Brain microvascular endothelial cell (primary cell): ENCODE measurements at regions not wholly inside any gene's neighbourhood (a gene's known extent, or its start where the extent isn't known, plus 50 kb on each side); places are given as distances from the start of the nearest gene placed in this dataset.

ENCODE experiments used
- DNase-seq: peaks from one replicate; pipeline ENCODE4 v3.0.0-alpha.2; 2020
- H3K27ac ChIP-seq: fragments of 250-450 bp; sonication (Bioruptor Pico); 2 replicates; pipeline ENCODE4 v1.5.1; 2020; ENCODE audit warnings: mild to moderate bottlenecking, moderate library complexity
- H3K27me3 ChIP-seq: fragments of 250-450 bp; sonication (Bioruptor Pico); replicated peaks from 2 replicates; pipeline ENCODE4 v1.5.1; 2020; ENCODE audit warnings: mild to moderate bottlenecking
- H3K36me3 ChIP-seq: fragments of 250-450 bp; sonication (Bioruptor Pico); replicated peaks from 2 replicates; pipeline ENCODE4 v1.5.1; 2020; ENCODE audit warnings: mild to moderate bottlenecking
- H3K4me3 ChIP-seq: 2 replicates; pipeline ENCODE4 v1.5.1; 2011; ENCODE audit warnings: low read depth, mild to moderate bottlenecking, control low read depth, low read length, moderate library complexity
- CTCF ChIP-seq: IDR thresholded peaks from 2 replicates; pipeline ENCODE4 v1.5.1; 2011; ENCODE audit warnings: low read depth, mild to moderate bottlenecking, moderate library complexity, low read length, control low read depth, inconsistent platforms; ENCODE audit errors: missing control alignments
- in situ Hi-C: cut with HindIII; loops from 2 replicates; pipeline ENCODE4 v1.10.0; 2017; ENCODE audit warnings: low sequenced_read_pairs, low pct_ligation_motif_present

GRCh38 chr6:15770347-15771143 lies 107.7 kb upstream of the DTNBP1 start:
- no peaks in the 10 kb centered on the region for H3K36me3 ChIP-seq
- no peak overlapping the region for H3K4me3 ChIP-seq
- DNase-seq, result no peak
- no peaks in the 10 kb centered on the region for H3K27me3 ChIP-seq
- in situ Hi-C loops, result no loop called here
- H3K27ac ChIP-seq, result no peak overlapping the region
- TF ChIP-seq CTCF, result no peak

GRCh38 chr6:15769511-15770018 lies 106.7 kb upstream of the DTNBP1 start:
- Histone ChIP-seq H3K27ac (no peak overlapping the region), H3K36me3 (no peaks in the 10 kb centered on the region), H3K27me3 (no peaks in the 10 kb centered on the region), H3K4me3 (no peak overlapping the region)
- TF ChIP-seq CTCF, result no peak
- DNase-seq, result no peak
- in situ Hi-C loops, result no loop called here

- DNase-seq, result no peak
- Histone ChIP-seq H3K27ac (no peak overlapping the region), H3K27me3 (no peaks in the 10 kb centered on the region), H3K4me3 (no peak overlapping the region), H3K36me3 (no peaks in the 10 kb centered on the region)
- in situ Hi-C loops, result no loop called here
- TF ChIP-seq CTCF, result no peak
Observed at GRCh38 chr6:15768999-15769398, 106.2 kb upstream of the DTNBP1 start.

GRCh38 chr6:15763837-15764236 lies 101.0 kb upstream of the DTNBP1 start:
- no peaks in the 10 kb centered on the region for H3K27me3 ChIP-seq

GRCh38 chr6:15763364-15763763 lies 100.5 kb upstream of the DTNBP1 start:
- in situ Hi-C loops, result no loop called here
- Histone ChIP-seq H3K27me3 (no peaks in the 10 kb centered on the region), H3K36me3 (no peaks in the 10 kb centered on the region), H3K27ac (no peak overlapping the region), H3K4me3 (no peak overlapping the region)
- DNase-seq, result no peak
- TF ChIP-seq CTCF, result no peak

More at GRCh38 chr6:15763837-15764236, 101.0 kb upstream of the DTNBP1 start:
- DNase-seq, result peak; percentile 47
- TF ChIP-seq CTCF, result no peak
- H3K4me3 ChIP-seq, result no peak overlapping the region
- H3K36me3 ChIP-seq, result no peaks in the 10 kb centered on the region
- no peak overlapping the region for H3K27ac ChIP-seq
- in situ Hi-C loops, result no loop called here
